Stimulated activated CD4-positive, alpha-beta T cell treated with anti-CD3 and anti-CD28 coated beads, Interleukin-2, amount 100 ng/mL, for 4 hours (primary cell): ENCODE measurements at regions not wholly inside any gene's neighbourhood (a gene's known extent, or its start where the extent isn't known, plus 50 kb on each side); places are given as distances from the start of the nearest gene placed in this dataset.
"Not testable (repeated sequence)": the region's sequence is repeated elsewhere in the genome, so short reads cannot be mapped to it uniquely, and the experiment has no call there.

Source experiments
- DNase-seq: peaks from one replicate; pipeline ENCODE4 v3.0.0-alpha.2; 2020; ENCODE audit warnings: low read depth

GRCh38 chr10:3571310-3571825 lies 213.6 kb downstream of the KLF6 start:
- no peak for DNase-seq

- no peak for DNase-seq
Observed at GRCh38 chr10:3570855-3571266, 214.1 kb downstream of the KLF6 start.

GRCh38 chr10:3570131-3570729 lies 214.8 kb downstream of the KLF6 start:
- DNase-seq: no peak

GRCh38 chr10:3568983-3569382 lies 216.0 kb downstream of the KLF6 start:
- DNase-seq: no peak

- no peak for DNase-seq
Observed at GRCh38 chr10:3568392-3568791, 216.6 kb downstream of the KLF6 start.

GRCh38 chr10:3567291-3567963 lies 217.6 kb downstream of the KLF6 start:
- DNase-seq: no peak

GRCh38 chr10:3566627-3567026 lies 218.4 kb downstream of the KLF6 start:
- no peak for DNase-seq

- DNase-seq: no peak
Observed at GRCh38 chr10:3564346-3565002, 220.5 kb downstream of the KLF6 start.

- DNase-seq: peak; percentile 33
Observed at GRCh38 chr10:3563298-3563697, 221.7 kb downstream of the KLF6 start.

GRCh38 chr10:3560628-3561027 lies 224.4 kb downstream of the KLF6 start:
- not testable (repeated sequence) for DNase-seq

GRCh38 chr10:3559527-3559926 lies 225.5 kb downstream of the KLF6 start:
- DNase-seq: no peak

GRCh38 chr10:3559011-3559410 lies 226.0 kb downstream of the KLF6 start:
- DNase-seq: no peak

- not testable (repeated sequence) for DNase-seq
Observed at GRCh38 chr10:3556191-3557017, 228.6 kb downstream of the KLF6 start.

GRCh38 chr10:3554121-3554522 lies 230.9 kb downstream of the KLF6 start:
- no peak for DNase-seq

GRCh38 chr10:3552281-3552680 lies 232.7 kb downstream of the KLF6 start:
- DNase-seq: no peak

GRCh38 chr10:3551761-3552160 lies 233.2 kb downstream of the KLF6 start:
- DNase-seq: no peak

GRCh38 chr10:3549118-3549517 lies 235.9 kb downstream of the KLF6 start:
- DNase-seq: no peak

- DNase-seq: no peak
Observed at GRCh38 chr10:3548702-3549101, 236.3 kb downstream of the KLF6 start.

- no peak for DNase-seq
Observed at GRCh38 chr10:3548076-3548475, 236.9 kb downstream of the KLF6 start.

- DNase-seq: no peak
Observed at GRCh38 chr10:3544561-3544960, 240.4 kb downstream of the KLF6 start.

- no peak for DNase-seq
Observed at GRCh38 chr10:3542185-3542611, 242.8 kb downstream of the KLF6 start.

- no peak for DNase-seq
Observed at GRCh38 chr10:3539696-3540383, 245.2 kb downstream of the KLF6 start.
